HEK293T (cell line): ENCODE measurements at regions not wholly inside any gene's neighbourhood (a gene's known extent, or its start where the extent isn't known, plus 50 kb on each side); places are given as distances from the start of the nearest gene placed in this dataset.

Source experiments
- ARNT ChIP-seq: fragments of 450-650 bp; IDR thresholded peaks from 2 replicates; pipeline ENCODE4 v1.6.1; 2017; ENCODE audit warnings: mild to moderate bottlenecking
- BHLHE40 ChIP-seq: fragments of 450-650 bp; IDR thresholded peaks from 2 replicates; pipeline ENCODE4 v1.6.1; 2016; ENCODE audit warnings: mild to moderate bottlenecking, moderate library complexity, borderline replicate concordance
- ELF4 ChIP-seq: fragments of 450-650 bp; IDR thresholded peaks from 2 replicates; pipeline ENCODE4 v1.6.1; 2017; ENCODE audit warnings: antibody characterized with exemption
- FOXA1 ChIP-seq: fragments of 450-650 bp; IDR thresholded peaks from 2 replicates; pipeline ENCODE4 v1.6.1; 2016; ENCODE audit warnings: mild to moderate bottlenecking
- FOXK2 ChIP-seq: fragments of 450-650 bp; IDR thresholded peaks from 2 replicates; pipeline ENCODE4 v1.6.1; 2016; ENCODE audit warnings: mild to moderate bottlenecking
- FOXM1 ChIP-seq: fragments of 450-650 bp; IDR thresholded peaks from 2 replicates; pipeline ENCODE4 v1.6.1; 2017; ENCODE audit warnings: mild to moderate bottlenecking, borderline replicate concordance
- HDGF ChIP-seq: fragments of 450-650 bp; IDR thresholded peaks from 2 replicates; pipeline ENCODE4 v1.6.1; 2017; ENCODE audit warnings: antibody characterized with exemption, borderline replicate concordance
- L3MBTL2 ChIP-seq: fragments of 450-650 bp; conservative IDR thresholded peaks from 2 replicates; pipeline ENCODE4 v1.6.1; 2016; ENCODE audit warnings: mild to moderate bottlenecking
- SP1 ChIP-seq: fragments of 450-650 bp; IDR thresholded peaks from 2 replicates; pipeline ENCODE4 v1.6.1; 2017
- TARDBP ChIP-seq: fragments of 450-650 bp; IDR thresholded peaks from 2 replicates; pipeline ENCODE4 v1.6.1; 2016
- TF ChIP-seq, protein P1 (sequence below): fragments of 450-650 bp; IDR thresholded peaks from 2 replicates; pipeline ENCODE4 v1.6.1; 2016

GRCh38 chr14:101112351-101113107 lies 209.0 kb upstream of the RTL1 start:
- TF ChIP-seq ELF4: no peak
- TF ChIP-seq TARDBP: no peak
- no peak for TF ChIP-seq BHLHE40
- no peak for TF ChIP-seq FOXK2
- no peak for TF ChIP-seq HDGF
- TF ChIP-seq, protein P1, sequence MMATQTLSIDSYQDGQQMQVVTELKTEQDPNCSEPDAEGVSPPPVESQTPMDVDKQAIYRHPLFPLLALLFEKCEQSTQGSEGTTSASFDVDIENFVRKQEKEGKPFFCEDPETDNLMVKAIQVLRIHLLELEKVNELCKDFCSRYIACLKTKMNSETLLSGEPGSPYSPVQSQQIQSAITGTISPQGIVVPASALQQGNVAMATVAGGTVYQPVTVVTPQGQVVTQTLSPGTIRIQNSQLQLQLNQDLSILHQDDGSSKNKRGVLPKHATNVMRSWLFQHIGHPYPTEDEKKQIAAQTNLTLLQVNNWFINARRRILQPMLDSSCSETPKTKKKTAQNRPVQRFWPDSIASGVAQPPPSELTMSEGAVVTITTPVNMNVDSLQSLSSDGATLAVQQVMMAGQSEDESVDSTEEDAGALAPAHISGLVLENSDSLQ: no peak
- no peak for TF ChIP-seq FOXA1
- TF ChIP-seq SP1: no peak
- TF ChIP-seq L3MBTL2: no peak
- TF ChIP-seq FOXM1: no peak
- no peak for TF ChIP-seq ARNT
